GM12892 (cell line): ENCODE measurements at regions not wholly inside any gene's neighbourhood (a gene's known extent, or its start where the extent isn't known, plus 50 kb on each side); places are given as distances from the start of the nearest gene placed in this dataset.

Experiments used
- POLR2A ChIP-seq: IDR thresholded peaks from 2 replicates; pipeline ENCODE4 v1.6.1; 2011; ENCODE audit warnings: low read depth, low read length, control low read depth
- POLR2AphosphoS5 ChIP-seq: IDR thresholded peaks from 2 replicates; pipeline ENCODE4 v1.6.1; 2011; ENCODE audit warnings: low read depth, low read length, control low read depth
- TAF1 ChIP-seq: IDR thresholded peaks from 2 replicates; pipeline ENCODE4 v1.6.1; 2011; ENCODE audit warnings: low read depth, mild to moderate bottlenecking, control low read depth, low read length, borderline replicate concordance

DNA sequence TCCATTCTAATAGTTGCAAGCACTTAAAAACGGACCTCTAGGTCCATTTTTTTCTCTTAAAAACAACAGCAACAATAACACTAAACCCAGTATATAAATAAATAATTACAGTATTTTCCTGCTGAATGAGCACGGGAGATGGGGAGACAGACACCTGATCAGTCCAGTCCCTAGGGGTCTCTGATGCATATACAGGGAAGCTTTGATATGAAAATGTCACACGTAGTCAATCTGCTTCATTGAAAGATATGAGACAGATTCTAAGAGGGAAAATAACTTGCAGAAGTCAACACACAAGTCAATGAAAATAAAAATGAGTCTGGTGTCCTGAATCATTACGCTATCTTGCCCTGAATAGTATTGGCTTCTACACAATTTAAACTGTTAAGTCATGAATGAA lies 523.3 kb upstream of the SLC8A1 start:
- TF ChIP-seq POLR2AphosphoS5 (no peak), POLR2A (no peak), TAF1 (no peak)
